GM18508 (cell line): ENCODE measurements at regions not wholly inside any gene's neighbourhood (a gene's known extent, or its start where the extent isn't known, plus 50 kb on each side); places are given as distances from the start of the nearest gene placed in this dataset.
"Not testable (repeated sequence)": the region's sequence is repeated elsewhere in the genome, so short reads cannot be mapped to it uniquely, and the experiment has no call there.

Source experiments
- ATAC-seq: cut with Tn5 transposase; IDR thresholded peaks from one replicate; pipeline ENCODE4 v1.9.1; 2021; ENCODE audit warnings: moderate number of reproducible peaks; ENCODE audit not compliant: insufficient read depth, unreplicated experiment

DNA sequence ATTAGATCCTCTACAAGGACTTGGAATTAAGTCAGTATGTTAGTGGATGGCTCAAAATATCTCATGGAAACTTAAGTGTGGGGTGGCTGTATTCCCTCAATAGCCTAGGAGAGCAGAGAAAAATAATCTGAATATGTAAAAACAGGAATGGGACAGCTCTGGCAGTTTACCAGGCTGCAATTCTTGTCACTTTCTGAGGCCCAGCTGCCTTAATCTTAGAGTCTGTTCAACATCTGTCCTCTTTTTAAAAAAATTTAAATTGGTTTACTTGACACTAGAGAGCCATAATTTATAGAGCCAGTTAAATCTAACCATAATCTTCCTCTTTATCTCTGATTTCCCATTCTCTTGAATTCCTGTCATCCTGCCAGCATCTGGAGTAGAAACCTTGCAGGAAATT lies 109.2 kb upstream of the CXCL13 start:
- no peak for ATAC-seq

DNA sequence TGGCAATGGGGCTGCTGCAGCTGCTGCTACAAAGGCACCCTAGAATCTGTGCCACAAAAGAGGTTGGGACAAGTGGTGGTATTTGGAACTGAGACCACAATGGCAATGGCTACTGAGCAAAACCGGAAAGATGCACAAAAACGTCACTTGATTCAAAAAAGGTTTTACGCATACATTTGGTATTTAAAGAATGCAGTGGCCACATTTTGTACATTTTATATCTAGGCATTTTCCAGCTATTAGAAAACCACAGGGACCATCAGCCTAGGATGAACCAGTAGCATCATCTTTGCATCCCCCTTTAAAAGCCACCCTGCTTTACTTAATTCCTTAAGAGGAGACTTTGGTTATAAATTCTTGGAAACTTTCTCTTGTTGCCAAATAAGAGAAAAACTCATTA lies 104.8 kb upstream of the CXCL13 start:
- no peak for ATAC-seq

DNA sequence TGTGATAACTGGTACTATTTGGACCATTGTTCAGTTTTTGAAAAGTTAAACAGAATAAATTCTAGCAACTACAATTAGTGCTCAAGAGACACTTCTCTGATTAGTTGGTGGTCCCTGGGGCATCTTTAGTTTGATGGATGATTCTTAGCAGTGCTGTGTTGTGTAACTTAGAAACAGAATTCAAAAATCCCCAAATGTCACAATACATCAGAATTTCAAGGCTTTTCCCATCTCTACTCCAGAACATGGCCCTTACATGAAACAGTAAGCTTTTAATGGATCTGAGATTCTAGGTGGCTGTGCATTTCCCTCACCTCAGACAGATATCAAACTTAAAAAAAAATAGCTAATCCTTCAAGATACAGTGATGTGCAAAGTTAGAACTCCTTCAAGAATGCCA lies 104.4 kb upstream of the CXCL13 start:
- no peak for ATAC-seq

DNA sequence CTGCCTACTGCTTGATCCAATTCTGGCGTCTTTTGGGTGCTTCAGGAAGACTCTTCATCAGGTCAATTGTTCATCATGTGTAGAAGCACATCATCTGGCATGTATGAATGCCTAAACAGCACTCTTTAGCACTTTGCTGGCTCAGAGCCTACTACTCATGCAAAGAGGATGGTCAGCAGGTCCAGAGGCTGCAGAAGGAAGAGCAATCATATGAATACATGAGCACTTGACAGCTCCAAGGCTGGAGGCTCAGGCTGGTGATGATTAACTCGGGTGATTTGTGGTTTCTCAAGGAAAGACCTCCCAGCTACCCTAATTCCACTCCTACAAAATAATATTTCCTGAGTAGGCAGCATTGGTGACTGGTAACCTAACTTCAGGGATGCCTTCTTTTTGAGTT lies 103.8 kb upstream of the CXCL13 start:
- ATAC-seq: no peak

DNA sequence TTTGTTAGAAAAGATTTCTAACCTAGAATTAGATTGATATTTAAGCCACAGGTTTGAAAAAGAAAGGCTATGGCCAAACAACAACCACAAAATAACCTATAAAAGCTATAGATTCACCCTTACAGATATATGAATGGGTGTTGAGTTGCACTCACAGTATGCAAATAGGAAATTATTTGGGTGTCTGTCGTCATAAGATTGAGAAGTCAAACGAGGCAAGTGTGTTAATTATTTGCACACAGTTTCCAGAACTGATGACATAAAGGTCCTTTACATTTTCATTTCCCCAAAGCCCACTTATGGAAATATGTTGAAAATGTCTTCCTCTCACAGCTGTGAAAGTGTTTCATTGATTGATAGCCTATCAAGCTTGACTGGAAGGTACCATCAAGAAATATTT lies 101.2 kb upstream of the CXCL13 start:
- no peak for ATAC-seq

DNA sequence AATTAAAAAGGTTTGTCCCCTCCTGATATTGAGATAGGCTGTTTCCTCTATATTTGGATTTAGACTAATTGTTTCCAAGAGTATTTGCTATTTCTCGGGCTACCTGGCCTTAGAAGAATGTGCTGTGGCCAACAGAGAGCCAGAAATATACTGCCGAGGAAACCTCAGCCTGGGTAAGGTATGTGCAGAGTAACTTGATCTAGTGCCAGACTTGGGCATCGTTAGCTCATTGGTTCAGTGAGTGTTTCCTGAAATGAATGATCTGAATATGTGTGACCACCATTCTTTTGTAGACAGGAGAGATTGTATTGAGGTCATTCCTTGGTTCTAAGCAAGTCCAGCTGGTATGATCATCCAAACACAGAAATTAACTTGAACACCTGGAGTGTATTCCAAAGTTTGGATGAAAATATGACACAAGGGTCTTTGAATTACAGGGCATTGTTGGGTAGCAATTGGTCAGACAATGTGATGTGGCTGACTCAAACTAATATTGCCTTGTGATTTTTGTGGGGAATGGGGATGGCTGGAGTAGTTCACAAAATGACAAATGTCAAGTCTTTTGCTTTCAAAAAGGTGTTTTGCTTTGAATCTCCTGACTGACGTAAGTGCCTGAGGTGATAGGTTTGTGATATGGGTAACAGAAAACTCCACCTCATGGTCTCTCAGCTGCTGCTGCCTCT lies 100.2 kb upstream of the CXCL13 start:
- ATAC-seq: no peak

DNA sequence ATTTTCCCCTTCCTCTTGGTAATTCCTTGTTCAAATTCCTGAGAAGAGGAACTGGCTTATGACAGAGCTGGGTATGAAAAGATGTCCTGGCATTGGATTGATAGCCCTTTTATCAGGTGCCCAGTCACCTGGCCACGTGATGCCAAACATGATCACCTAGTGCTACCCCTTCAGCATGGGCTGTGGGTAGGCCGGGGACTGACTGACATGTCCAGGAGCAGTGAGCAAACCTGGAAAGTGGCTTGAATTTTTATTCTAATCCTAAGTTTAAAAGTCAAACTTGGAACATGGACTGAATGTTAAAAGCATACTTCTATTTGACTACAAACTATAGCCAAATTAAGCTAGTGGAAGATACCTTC lies 99.7 kb upstream of the CXCL13 start:
- ATAC-seq: no peak

DNA sequence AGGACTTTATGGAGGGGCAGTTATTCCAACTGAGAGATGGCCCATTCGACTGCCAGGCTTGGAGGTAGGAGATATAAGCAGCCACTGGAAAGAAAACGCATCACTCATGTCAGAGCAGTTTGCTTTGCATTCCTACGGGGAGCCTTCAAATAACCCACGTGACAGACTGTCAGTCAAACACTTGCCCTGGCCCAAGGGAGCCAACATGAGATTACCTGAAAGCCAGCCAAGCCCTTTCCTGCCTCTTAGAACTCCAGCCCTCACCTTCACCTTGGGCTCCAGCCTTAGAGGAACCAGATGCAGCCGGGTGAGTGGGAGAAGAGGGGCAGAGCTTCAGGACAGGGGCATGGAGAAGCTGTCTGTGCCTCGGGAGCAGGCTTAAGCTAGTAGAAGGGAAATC lies 95.3 kb upstream of the CXCL13 start:
- ATAC-seq: no peak

DNA sequence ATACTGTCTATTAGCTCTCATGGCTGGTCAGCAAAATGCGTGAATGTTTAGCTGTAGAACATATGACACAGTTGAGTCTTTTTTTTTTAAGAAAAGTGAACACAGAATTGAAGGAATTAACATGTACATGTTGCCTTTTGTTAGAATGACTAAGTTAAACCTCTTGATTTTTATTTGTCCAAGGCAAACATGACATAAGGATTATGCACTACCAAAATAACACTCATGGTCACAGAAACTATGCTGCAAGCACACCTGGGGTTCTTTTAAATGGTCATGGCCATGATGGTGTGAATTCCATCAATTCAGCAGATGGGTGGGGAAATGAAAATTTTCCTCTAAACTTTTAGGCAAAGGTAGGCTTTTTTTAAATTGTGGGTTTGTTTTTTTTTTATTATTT lies 80.1 kb upstream of the CXCL13 start:
- ATAC-seq: no peak

DNA sequence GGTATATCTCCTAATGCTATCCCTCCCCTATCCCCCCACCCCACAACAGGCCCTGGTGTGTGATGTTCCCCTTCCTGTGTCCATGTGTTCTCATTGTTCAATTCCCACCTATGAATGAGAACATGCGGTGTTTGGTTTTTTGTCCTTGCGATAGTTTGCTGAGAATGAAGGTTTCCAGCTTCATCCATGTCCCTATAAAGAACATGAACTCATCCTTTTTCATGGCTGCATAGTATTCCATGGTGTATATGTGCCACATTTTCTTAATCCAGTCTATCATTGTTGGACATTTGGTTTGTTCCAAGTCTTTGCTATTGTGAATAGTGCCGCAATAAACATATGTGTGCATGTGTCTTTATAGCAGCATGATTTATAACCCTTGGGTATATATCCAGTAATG lies 77.7 kb upstream of the CXCL13 start:
- ATAC-seq: not testable (repeated sequence)

DNA sequence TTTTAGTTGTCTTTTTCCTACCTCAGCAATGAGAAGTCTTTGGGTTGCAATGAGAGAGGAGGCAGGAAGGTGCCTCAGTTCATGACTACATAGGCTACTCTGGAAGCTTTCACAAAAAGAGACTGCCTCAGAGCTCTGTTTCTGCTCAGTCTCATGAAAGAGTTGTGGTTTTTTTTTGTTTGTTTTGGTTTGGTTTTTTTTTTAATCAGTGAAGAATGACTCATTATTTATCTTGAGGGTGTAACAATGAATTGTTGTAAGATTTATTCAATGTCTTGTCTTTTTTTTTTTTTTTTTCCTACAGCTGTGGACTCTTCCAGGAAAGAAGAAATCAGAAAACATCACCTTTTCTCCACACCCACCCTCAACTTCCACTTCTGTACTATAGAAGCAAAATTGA lies 67.5 kb upstream of the CXCL13 start:
- ATAC-seq: no peak

DNA sequence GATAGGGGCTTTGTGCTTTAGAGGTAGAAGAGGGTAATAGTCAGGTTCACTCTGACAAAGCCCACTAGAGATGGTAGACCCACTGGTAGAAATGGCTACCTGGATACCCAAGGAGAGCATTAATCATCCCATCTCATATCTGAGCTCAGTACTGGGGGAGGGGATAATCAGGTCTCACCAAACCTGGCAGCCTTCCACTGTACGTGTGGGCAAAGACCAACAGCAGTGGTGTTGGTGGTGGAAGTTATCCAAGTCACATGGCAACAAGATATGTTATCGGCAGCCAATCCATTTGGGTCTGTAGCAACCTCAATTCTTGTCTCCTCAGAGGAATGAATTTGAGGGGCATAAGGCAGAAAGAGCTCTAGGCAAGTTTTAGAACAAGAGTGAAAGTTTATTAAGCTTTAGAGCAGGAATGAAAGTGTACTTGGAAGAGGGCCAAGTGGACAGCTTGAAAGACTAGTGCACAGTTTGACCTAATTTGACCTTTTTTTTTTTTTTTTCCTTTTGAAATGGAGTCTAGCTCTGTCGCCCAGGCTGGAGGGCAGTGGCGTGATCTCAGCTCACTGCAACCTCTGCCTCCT lies 67.0 kb upstream of the CXCL13 start:
- no peak for ATAC-seq
